ENCODE measurements at regions not wholly inside any gene's neighbourhood (a gene's known extent, or its start where the extent isn't known, plus 50 kb on each side); places are given as distances from the start of the nearest gene placed in this dataset.

DNA sequence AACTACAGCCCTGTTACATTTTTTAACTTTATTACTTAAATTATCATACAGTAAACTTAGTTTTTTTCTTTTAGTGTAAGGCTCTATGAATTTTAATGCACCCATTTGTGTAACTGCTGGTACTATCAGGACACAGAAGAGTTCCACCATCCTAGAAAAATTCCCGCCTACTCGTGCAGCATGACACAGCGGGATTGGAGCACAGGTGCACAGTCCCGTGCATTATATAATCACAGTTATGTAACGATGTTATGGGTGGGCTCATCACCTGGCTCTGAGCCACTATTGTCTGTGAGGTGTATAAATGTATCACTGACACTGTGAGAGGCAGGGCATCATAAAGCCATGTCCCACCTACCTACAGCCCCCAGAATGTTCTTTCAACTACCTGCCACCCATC, 80.7 kb downstream of the DRD1 start:
- DNase-seq (ENCODE audit: low read depth), result no peak
- no peak overlapping the region for H3K4me3 ChIP-seq (ENCODE audit: low read length)
- TF ChIP-seq, protein P1, sequence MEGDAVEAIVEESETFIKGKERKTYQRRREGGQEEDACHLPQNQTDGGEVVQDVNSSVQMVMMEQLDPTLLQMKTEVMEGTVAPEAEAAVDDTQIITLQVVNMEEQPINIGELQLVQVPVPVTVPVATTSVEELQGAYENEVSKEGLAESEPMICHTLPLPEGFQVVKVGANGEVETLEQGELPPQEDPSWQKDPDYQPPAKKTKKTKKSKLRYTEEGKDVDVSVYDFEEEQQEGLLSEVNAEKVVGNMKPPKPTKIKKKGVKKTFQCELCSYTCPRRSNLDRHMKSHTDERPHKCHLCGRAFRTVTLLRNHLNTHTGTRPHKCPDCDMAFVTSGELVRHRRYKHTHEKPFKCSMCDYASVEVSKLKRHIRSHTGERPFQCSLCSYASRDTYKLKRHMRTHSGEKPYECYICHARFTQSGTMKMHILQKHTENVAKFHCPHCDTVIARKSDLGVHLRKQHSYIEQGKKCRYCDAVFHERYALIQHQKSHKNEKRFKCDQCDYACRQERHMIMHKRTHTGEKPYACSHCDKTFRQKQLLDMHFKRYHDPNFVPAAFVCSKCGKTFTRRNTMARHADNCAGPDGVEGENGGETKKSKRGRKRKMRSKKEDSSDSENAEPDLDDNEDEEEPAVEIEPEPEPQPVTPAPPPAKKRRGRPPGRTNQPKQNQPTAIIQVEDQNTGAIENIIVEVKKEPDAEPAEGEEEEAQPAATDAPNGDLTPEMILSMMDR (conservative IDR thresholded peaks at IDR 0.05; ENCODE audit: low read length), result no peak

- no peak for DNase-seq (ENCODE audit: low read depth)
- TF ChIP-seq, protein P1 (conservative IDR thresholded peaks at IDR 0.05; ENCODE audit: low read length), result no peak
- H3K4me3 ChIP-seq (ENCODE audit: low read length), result no peak overlapping the region
Observed at GRCh38 chr5:175357995-175358394, 86.0 kb downstream of the DRD1 start.

GRCh38 chr5:175356428-175356827, 87.6 kb downstream of the DRD1 start:
- TF ChIP-seq, protein P1 (conservative IDR thresholded peaks at IDR 0.05; ENCODE audit: low read length), result no peak
- no peak for DNase-seq (ENCODE audit: low read depth)
- H3K4me3 ChIP-seq (ENCODE audit: low read length), result no peak overlapping the region

- TF ChIP-seq, protein P1 (conservative IDR thresholded peaks at IDR 0.05; ENCODE audit: low read length), result no peak
- H3K4me3 ChIP-seq (ENCODE audit: low read length), result no peak overlapping the region
- no peak for DNase-seq (ENCODE audit: low read depth)
Observed at GRCh38 chr5:175354964-175355363, 89.0 kb downstream of the DRD1 start.

DNA sequence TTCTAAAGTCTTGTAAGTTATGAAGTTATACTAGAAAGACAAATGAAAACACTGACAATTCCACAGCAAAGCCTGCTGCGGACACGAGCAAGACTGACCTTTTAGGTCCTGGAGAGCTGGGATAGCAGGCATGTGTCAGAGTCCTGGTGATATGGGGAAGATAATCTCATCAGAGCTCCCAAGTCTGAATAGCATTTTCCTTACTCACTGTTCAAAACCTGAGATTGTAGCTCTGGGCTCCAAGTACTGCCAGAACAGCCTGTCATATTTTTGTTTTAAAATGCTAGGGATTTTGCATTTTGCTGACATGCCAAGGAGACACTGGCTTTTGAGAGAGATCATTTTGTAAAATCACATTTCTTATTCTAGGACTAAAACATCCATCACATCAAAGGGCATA, 90.1 kb downstream of the DRD1 start:
- DNase-seq (ENCODE audit: low read depth), result no peak
- no peak overlapping the region for H3K4me3 ChIP-seq (ENCODE audit: low read length)
- TF ChIP-seq, protein P1 (conservative IDR thresholded peaks at IDR 0.05; ENCODE audit: low read length), result no peak

DNA sequence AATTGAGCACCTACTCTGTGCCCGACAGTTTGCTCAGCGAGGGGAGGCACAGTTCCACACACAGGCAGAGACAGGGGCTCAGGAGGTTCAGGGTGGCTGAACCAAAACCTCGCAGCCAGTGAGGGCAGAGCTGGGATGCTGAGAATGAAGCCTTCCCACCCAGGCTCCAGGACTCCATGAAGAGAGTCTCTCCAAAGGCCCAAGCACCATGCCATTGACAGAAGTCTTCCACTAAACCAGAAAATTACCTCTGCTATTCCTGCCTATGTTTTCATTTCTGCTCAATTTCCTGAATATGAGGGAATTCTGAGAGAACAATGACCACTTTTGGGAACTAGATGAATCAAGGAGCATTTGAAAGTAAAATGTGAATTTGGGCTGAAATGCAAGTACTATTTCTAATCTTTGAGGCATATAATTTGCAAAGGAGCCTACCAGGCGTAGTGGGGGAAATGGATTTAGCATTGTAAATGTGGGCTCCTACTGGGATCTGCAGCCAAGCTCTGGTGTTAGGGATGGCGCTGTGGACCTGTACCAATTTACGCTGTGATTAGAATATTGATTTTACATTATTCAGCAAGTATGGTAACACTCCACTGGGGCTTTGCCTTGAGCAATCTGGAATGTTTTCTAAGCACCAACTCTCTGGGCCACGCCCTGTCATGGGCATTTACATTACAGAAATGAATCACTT, 91.9 kb downstream of the DRD1 start:
- TF ChIP-seq, protein P1 (conservative IDR thresholded peaks at IDR 0.05; ENCODE audit: low read length), result no peak
- no peak for DNase-seq (ENCODE audit: low read depth)
- no peak overlapping the region for H3K4me3 ChIP-seq (ENCODE audit: low read length)

DNA sequence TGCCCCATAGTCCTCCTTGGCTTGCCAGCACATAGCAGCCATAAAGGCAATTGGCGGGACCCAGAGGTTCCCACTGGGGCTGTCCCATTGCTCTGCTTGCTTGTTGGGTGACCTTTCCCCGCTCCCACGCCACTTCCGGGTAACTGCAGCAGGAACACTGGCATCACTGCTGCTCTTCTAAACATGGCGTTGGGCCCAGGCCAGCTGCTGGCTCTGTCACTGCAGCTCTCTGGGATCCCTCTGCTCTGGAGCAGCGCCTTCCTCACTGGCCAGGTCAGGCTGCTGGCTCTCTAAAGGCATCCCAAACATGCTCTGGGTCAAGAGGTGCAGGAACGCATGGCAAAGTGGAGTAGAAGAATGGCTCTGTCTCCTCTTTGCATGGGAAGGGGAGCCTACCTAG, 92.9 kb downstream of the DRD1 start:
- TF ChIP-seq, protein P1 (conservative IDR thresholded peaks at IDR 0.05; ENCODE audit: low read length), result no peak
- H3K4me3 ChIP-seq (ENCODE audit: low read length), result no peak overlapping the region
- no peak for DNase-seq (ENCODE audit: low read depth)
